Ovary (tissue), 3 donors: ENCODE measurements at regions not wholly inside any gene's neighbourhood (a gene's known extent, or its start where the extent isn't known, plus 50 kb on each side); places are given as distances from the start of the nearest gene placed in this dataset.

ENCODE experiments used
- CTCF ChIP-seq, 3 donors: fragments of 450-650 bp in 2 of 3; fragments of 200-600 bp in 1 of 3; IDR thresholded peaks; one replicate each; pipeline versions ENCODE4 v1.5.1 to v1.8.0; 2016 to 2022; ENCODE audit warnings: antibody characterized with exemption in 3 of 3, mild to moderate bottlenecking in 1 of 3
- POLR2A ChIP-seq: fragments of 450-650 bp; IDR thresholded peaks from one replicate; pipeline ENCODE4 v1.6.1; 2017; ENCODE audit warnings: antibody characterized with exemption, mild to moderate bottlenecking, moderate library complexity
- donor health status: DM: no; HTN: no; CAD: no.

GRCh38 chr1:143619851-143620250 is 351.9 kb downstream of the FAM72C start:
- TF ChIP-seq CTCF (IDR thresholded peaks at IDR 0.05) = no peak
- no peak for TF ChIP-seq POLR2A
